Urinary bladder (tissue), 3 donors: ENCODE measurements at regions not wholly inside any gene's neighbourhood (a gene's known extent, or its start where the extent isn't known, plus 50 kb on each side); places are given as distances from the start of the nearest gene placed in this dataset.
"Not testable (repeated sequence)": the region's sequence is repeated elsewhere in the genome, so short reads cannot be mapped to it uniquely, and the experiment has no call there.

Source experiments
- DNase-seq: peaks from one replicate; pipeline ENCODE4 v3.0.0-alpha.2; 2015; ENCODE audit errors: extremely low spot score
- H3K27ac ChIP-seq: one replicate; pipeline ENCODE4 v1.5.1; 2013; ENCODE audit warnings: low read depth, mild to moderate bottlenecking, moderate library complexity
- H3K36me3 ChIP-seq: one replicate; pipeline ENCODE4 v1.6.1; 2013; ENCODE audit warnings: mild to moderate bottlenecking, moderate library complexity; ENCODE audit not compliant: insufficient read depth
- H3K4me1 ChIP-seq: one replicate; pipeline ENCODE4 v1.6.1; 2013; ENCODE audit warnings: mild to moderate bottlenecking, moderate library complexity; ENCODE audit not compliant: insufficient read depth
- H3K4me3 ChIP-seq: one replicate; pipeline ENCODE4 v1.5.1; 2013; ENCODE audit warnings: low read depth, low read length
- WGBS: extraction: QIAGEN DNeasy Blood & Tissue Kit; methylation state at CpG from one replicate; pipeline ENCODE4 v1.1.7; 2013; 5-methylcytosine and 5-hydroxymethylcytosine counted together
- donor health status: healthy with polysubstance abuse.
- donor health status: healthy.

DNA sequence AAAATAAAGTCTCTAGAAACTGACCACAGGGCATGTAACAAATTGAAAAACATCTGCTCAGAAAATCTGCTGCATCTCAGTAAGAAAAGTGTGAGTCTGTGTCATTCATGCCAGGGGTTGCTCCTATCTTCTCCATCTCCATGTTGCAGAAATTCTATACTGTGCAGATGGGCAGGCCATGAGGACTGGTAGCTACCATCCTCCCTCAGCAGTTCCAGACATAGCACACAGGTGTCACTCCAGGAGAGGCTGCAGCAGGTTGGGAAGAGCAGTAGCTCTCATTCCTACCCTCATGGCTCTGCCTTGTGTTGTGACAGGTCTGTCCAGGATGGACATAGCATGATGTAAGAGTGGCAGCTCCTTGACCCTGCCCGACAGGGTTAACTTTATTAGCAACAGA is 173.4 kb downstream of the NDUFS4 start:
- H3K36me3 ChIP-seq: no peaks in the 10 kb centered on the region
- 82% methylated on average over 1 of the region's 1 CpG for WGBS
- H3K4me3 ChIP-seq: no peak overlapping the region
- H3K27ac ChIP-seq: no peak overlapping the region
- no peaks in the 10 kb centered on the region for H3K4me1 ChIP-seq
- DNase-seq: no peak

DNA sequence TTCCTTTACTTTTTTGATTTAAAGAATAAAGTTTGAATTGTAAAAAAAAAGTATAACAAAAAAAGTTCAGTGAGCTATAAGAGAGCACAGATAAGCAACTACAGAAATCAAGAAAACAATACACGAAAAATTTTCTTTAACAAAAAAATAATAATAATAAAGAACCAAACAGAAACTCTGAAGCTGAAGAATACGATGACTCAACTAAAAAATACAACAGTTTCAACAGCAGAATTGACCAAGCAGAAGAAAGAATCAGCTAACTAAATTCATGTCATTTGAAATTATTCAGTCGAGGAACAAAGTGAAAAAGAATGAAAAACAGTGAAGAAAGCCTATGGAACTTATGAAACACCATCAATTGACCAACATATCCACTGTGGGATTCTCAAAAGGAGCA is 177.7 kb downstream of the NDUFS4 start:
- DNase-seq: no peak
- Histone ChIP-seq H3K4me1 (no peaks in the 10 kb centered on the region), H3K36me3 (no peaks in the 10 kb centered on the region), H3K27ac (no peak overlapping the region), H3K4me3 (no peak overlapping the region)
- WGBS: 88% methylated on average over 3 of the region's 3 CpGs

DNA sequence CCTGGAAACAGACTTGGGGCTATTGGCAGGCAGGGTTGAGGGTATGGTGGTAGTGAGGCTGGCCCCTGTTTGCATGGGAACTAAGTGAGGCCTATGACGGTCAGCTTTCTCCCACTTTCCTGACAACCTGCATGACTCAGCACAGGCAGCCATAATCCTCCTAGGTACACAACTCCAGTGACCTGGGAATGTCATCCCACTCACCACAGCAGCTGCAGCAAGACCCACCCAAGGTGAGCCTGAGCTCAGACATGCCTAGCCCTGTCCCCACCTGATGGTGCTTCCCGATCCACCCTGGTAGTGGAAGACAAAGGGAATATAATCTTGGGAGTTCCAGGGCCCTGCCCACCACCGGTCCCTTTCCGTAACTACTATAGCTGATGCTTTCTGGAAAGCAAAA is 178.7 kb downstream of the NDUFS4 start:
- Histone ChIP-seq H3K27ac (no peak overlapping the region), H3K36me3 (no peaks in the 10 kb centered on the region), H3K4me1 (no peaks in the 10 kb centered on the region), H3K4me3 (no peak overlapping the region)
- DNase-seq: no peak
- 75% methylated on average over 4 of the region's 4 CpGs for WGBS

DNA sequence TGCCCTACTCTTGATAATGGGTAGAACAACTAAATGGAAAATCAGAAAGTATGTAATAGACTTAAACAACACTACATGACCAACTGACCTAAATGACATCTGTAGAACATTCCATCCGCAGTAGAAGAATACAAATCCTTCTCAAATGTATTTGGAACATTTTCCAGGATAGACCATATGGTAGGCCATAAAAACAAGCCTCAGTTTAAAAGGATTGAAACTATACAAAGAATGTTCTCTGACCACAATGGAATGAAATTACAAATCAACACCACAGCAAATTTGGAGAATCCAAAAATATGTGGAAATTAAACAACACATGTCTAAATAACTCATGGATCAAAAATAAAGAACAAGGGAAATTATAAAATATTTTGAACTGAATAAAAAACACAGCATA is 189.2 kb downstream of the NDUFS4 start:
- 77% methylated on average over 1 of the region's 1 CpG for WGBS
- H3K4me3 ChIP-seq: no peak overlapping the region
- no peak for DNase-seq
- H3K27ac ChIP-seq: no peak overlapping the region
- H3K4me1 ChIP-seq: no peaks in the 10 kb centered on the region
- H3K36me3 ChIP-seq: no peaks in the 10 kb centered on the region

DNA sequence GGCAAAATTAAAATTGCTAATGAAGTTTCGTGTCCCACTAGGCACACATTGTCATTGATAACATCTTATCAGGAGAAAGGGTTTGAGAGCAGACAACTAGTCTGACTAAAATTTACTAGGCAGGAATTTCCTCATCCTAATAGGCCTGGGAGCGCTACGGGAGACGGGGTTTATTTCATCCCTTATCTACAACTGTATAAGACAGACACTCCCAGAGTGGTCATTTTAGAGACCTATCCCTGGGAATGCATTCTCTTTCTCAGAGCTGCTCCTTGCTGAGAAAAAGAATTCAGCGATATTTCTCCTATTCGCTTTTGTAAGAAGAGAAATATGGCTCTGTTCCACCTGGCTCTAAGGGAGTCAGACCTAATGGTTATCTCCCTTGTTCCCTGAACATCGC is 191.8 kb downstream of the NDUFS4 start:
- H3K36me3 ChIP-seq, H3K4me3 ChIP-seq, H3K27ac ChIP-seq, H3K4me1 ChIP-seq, DNase-seq: not testable (repeated sequence)
- WGBS: 92% methylated on average over 7 of the region's 7 CpGs

DNA sequence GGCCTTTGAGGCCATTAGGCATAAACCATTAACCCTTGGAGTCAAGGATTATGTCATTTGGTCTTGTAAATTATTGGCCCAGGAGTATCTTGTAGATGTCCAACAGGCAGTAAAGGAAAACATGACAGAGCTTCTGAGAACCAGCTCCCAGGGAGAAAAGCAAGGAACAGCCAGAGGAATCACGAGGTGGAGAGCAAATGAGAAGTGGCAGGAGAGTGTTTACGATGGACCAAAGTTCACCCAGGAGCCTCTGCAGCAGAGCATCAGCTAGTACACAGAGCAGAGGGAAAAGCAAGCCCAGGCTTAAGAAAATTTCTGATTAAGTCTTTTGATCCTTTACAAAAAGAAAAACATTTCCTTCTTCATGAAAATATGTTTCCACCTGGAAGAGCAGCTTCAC is 206.2 kb downstream of the NDUFS4 start:
- Histone ChIP-seq H3K4me1 (no peaks in the 10 kb centered on the region), H3K27ac (no peak overlapping the region), H3K4me3 (no peak overlapping the region), H3K36me3 (no peaks in the 10 kb centered on the region)
- DNase-seq: no peak
- WGBS: 46% methylated on average over 2 of the region's 2 CpGs

DNA sequence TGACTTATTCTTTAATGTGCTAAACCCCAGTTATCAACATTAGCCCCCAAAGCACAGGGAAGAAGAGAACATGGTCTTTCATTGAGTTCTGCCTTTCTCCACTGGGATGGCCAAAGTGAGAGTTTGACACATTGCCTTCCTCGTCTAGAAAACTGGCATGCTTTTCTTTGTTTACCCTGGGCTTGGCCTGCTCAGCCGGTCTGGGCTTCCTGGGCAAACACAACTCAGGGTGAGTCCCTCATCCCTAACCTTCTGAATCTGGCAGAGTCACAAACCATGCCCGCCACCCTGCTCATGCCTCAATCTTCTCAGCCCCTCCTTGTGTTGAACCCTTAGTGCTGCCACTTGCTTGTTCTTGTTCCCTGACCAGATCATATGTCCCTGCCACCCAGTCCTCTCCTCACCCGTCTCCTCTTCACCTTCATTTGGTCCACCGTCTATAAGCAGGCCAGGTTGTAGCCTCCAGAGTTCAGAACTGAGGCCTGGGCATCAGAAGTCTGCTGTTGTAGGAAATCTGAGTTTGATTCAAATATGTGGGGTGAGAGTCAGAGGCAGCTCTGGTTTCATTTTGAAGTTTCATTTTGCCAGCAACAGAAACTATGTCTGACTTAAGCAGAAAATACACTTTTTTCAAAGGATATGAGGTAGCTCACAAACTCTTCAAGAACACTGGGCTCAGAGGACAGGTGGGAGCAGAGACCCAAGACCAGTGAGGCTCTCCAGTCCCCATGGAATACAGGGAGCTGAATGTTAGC is 217.6 kb downstream of the NDUFS4 start:
- WGBS: 80% methylated on average over 5 of the region's 5 CpGs
- H3K4me1 ChIP-seq: no peaks in the 10 kb centered on the region
- H3K36me3 ChIP-seq: no peaks in the 10 kb centered on the region
- no peak for DNase-seq
- H3K4me3 ChIP-seq: no peak overlapping the region
- H3K27ac ChIP-seq: no peak overlapping the region

DNA sequence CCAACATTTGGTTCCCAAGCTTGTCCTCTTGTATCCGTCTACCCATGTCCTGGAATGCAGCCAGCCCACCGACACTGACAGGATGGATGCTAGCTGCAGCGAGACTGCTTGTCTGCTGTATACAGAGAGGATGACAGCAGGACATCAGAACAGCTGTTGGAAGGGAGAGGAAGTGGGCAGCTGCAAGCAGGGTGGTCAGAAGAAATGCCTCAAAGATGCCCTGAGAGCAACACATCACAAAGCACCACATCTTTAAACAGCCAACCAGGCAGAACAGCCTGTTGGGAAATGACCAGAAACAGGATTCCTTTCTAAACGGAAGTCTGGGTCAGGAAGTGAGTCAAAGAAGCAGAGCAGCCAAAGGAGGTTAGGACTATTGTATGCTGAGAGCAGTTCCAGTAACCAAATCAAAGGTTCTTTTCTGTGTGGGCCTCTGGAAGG is 219.1 kb downstream of the NDUFS4 start:
- WGBS: 18% methylated on average over 4 of the region's 4 CpGs
- H3K36me3 ChIP-seq: no peaks in the 10 kb centered on the region
- no peaks in the 10 kb centered on the region for H3K4me1 ChIP-seq
- DNase-seq: no peak
- no peak overlapping the region for H3K27ac ChIP-seq
- no peak overlapping the region for H3K4me3 ChIP-seq

DNA sequence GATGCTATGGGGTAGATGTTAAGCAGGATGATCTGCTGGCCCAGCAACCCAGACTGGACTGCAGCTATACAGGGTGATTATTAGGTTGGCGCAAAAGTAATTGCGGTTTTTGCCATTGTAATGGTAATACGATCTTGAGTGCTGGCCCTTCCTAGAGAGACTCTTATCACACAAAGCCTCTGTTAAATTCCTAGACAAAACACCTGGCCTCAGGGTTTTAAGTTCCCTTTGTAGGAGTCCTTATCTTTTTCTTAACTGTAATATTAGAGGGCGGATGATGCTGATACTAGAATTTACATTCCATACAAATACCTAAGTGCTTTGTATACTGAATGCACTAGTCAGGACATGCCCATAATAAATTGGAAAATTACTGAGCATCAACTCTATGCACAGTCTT is 222.2 kb downstream of the NDUFS4 start:
- WGBS: 81% methylated on average over 4 of the region's 4 CpGs
- Histone ChIP-seq H3K27ac (no peak overlapping the region), H3K4me1 (no peaks in the 10 kb centered on the region), H3K36me3 (no peaks in the 10 kb centered on the region), H3K4me3 (no peak overlapping the region)
- DNase-seq: no peak

DNA sequence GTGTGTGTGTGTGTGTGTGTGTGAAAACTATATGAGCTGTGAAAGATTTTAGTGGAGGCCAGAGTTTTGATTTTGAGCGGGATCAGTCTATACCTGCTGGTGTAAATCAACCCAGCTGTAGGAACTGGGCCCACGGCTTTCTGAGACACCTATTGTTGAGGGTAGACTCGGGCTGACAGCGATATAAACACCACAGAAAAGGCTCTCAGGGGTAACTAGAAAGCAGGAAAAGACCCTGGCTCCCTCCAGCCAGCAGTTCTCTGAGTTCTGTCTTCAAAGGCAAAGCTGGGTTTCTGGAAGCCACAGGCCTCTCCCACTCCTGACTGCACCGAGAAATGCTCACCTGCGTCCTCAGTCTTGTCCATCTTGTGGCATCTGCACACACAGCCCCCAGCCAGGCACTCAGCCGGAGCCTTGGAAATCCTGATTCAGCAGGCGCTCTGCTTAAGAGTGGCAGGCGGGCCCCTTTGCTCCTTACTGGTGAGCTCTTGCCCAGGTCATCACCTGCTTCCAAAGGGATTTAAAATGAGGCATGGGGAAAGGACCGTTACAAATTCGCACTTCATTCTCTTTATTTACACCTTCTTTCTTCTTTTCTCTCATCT is 223.3 kb downstream of the NDUFS4 start:
- WGBS: 85% methylated on average over 11 of the region's 11 CpGs

DNA sequence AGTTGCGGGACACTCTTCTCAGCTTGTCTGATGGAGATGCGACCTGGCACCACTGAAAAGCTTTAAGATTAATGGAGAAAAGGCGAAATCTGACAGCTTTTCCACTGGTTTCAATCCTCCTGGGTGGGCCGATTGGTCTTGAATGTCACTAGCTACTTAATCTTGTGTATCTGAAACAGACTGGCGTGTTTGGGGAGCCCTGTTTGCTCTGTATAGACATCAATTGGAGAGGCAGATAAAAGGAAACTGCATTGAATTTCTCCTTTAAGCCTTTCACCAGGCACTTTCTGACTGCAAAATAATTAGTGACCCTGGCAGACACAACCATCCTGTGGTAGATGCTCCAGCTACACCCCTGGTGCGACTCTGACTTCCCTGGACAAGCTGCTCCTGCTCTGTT is 224.2 kb downstream of the NDUFS4 start:
- DNase-seq: no peak

More for the DNA sequence above, 223.3 kb downstream of the NDUFS4 start:
- Histone ChIP-seq H3K27ac (no peak overlapping the region), H3K4me3 (no peak overlapping the region), H3K36me3 (no peaks in the 10 kb centered on the region), H3K4me1 (no peaks in the 10 kb centered on the region)
- no peak for DNase-seq

DNA sequence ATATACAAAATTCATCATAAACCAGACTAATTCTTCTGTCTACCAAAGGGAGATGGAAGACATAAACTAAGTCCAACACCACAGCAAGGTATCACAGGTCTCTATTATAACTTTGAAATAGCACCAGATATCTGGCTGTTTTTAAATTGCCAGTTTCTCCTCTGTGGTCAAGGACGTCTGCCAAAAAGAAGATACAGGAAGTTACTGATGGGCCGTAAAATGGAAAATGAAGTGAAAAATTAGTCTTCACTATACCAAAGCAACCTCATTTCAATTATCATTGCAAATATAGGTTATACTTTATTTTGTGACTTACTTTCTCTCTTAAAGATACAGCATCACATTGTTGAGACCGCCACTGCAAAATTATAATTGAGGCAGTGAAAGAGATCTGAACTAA is 225.5 kb downstream of the NDUFS4 start:
- DNase-seq: no peak
- Histone ChIP-seq H3K36me3 (no peaks in the 10 kb centered on the region), H3K4me1 (no peaks in the 10 kb centered on the region), H3K4me3 (no peak overlapping the region), H3K27ac (no peak overlapping the region)
- 54% methylated on average over 3 of the region's 3 CpGs for WGBS

More for the DNA sequence above, 224.2 kb downstream of the NDUFS4 start:
- no peak overlapping the region for H3K27ac ChIP-seq
- WGBS: 64% methylated on average over 6 of the region's 6 CpGs
- H3K4me1 ChIP-seq: no peaks in the 10 kb centered on the region
- H3K4me3 ChIP-seq: no peak overlapping the region
- no peaks in the 10 kb centered on the region for H3K36me3 ChIP-seq

DNA sequence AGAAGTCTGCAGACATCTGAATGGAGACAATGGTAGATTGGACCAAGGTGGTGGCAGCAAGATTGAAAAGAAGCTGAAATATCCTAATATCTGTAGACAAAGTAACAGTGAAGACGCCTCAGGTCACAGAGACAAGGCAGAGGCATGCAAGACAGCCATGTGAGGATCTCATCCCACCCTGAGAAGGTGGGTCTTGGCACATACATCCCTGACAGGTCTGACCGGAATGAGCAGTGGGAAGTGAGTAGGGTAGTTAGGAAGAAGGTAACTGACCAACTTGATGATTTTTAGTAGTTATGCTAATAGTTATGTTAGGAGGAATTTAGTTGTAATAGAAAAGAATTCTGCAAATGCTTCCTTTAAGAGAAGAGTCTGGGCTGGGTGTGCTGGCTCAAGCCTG is 229.6 kb downstream of the NDUFS4 start:
- DNase-seq: no peak
- no peaks in the 10 kb centered on the region for H3K36me3 ChIP-seq
- 96% methylated on average over 2 of the region's 2 CpGs for WGBS
- no peaks in the 10 kb centered on the region for H3K4me1 ChIP-seq
- H3K4me3 ChIP-seq: no peak overlapping the region
- no peak overlapping the region for H3K27ac ChIP-seq

DNA sequence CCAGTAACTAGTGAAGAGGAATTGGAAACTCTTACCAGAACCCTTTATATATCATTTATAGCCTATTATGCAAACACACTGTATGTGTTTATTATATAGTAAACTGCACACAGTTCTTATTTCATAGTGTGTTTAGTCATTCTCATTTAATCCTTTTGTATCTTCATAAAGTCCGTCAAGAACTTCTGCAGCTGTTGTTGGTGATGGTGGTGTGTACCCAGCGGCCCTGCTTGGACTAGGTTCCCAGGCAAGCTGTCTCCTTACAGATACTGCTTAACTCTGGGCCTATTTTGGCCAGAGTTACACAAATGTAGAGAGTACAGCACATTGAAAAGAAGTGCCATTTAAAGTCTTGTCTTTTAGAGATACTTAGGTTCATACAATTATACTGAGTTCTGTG is 231.9 kb downstream of the NDUFS4 start:
- H3K4me3 ChIP-seq: no peak overlapping the region

More for the DNA sequence above, 231.9 kb downstream of the NDUFS4 start:
- WGBS: 47% methylated on average over 2 of the region's 2 CpGs
- Histone ChIP-seq H3K36me3 (no peaks in the 10 kb centered on the region), H3K27ac (no peak overlapping the region), H3K4me1 (no peaks in the 10 kb centered on the region)
- DNase-seq: no peak
